ENCODE measurements at regions not wholly inside any gene's neighbourhood (a gene's known extent, or its start where the extent isn't known, plus 50 kb on each side); places are given as distances from the start of the nearest gene placed in this dataset.

- no peak for TF ChIP-seq RARB (CRISPR knock-in tag; IDR thresholded peaks at IDR 0.05)
- TF ChIP-seq ZNF565 (CRISPR knock-in tag; conservative IDR thresholded peaks at IDR 0.05; ENCODE audit: low read depth): no peak
- TF ChIP-seq SNAI2 (CRISPR knock-in tag; IDR thresholded peaks at IDR 0.05): no peak
- no peak for TF ChIP-seq ZFP3 (CRISPR knock-in tag; IDR thresholded peaks at IDR 0.05)
- no peak for TF ChIP-seq CSRNP3 (CRISPR knock-in tag; IDR thresholded peaks at IDR 0.05)
- no peak for TF ChIP-seq GLIS3 (CRISPR knock-in tag; IDR thresholded peaks at IDR 0.05)
- TF ChIP-seq PPARA (CRISPR knock-in tag; IDR thresholded peaks at IDR 0.05; ENCODE audit: borderline replicate concordance): no peak
- TF ChIP-seq ZFP30 (CRISPR knock-in tag; IDR thresholded peaks at IDR 0.05): no peak
- TF ChIP-seq ISL1 (CRISPR knock-in tag; IDR thresholded peaks at IDR 0.05): no peak
- no peak for TF ChIP-seq ZNF8 (CRISPR knock-in tag; IDR thresholded peaks at IDR 0.05)
- TF ChIP-seq TCF4 (CRISPR knock-in tag; IDR thresholded peaks at IDR 0.05; ENCODE audit: borderline replicate concordance): no peak
- no peak for TF ChIP-seq TSHZ2 (CRISPR knock-in tag; IDR thresholded peaks at IDR 0.05)
- TF ChIP-seq ZC3H10 (CRISPR knock-in tag; IDR thresholded peaks at IDR 0.05): no peak
- TF ChIP-seq CREB5 (CRISPR knock-in tag; IDR thresholded peaks at IDR 0.05; ENCODE audit: low read depth): no peak
- no peak for TF ChIP-seq ESRRG (CRISPR knock-in tag; IDR thresholded peaks at IDR 0.05)
- no peak for TF ChIP-seq ARNTL (CRISPR knock-in tag; IDR thresholded peaks at IDR 0.05; ENCODE audit: borderline replicate concordance, low read depth)
- TF ChIP-seq BACH2 (CRISPR knock-in tag; IDR thresholded peaks at IDR 0.05; ENCODE audit: borderline replicate concordance): no peak
- no peak for TF ChIP-seq POU6F1 (CRISPR knock-in tag; IDR thresholded peaks at IDR 0.05; ENCODE audit: borderline replicate concordance, low read depth)
- TF ChIP-seq ZNF70 (CRISPR knock-in tag; IDR thresholded peaks at IDR 0.05): no peak
Observed at GRCh38 chr11:82146789-82147188, 586.9 kb downstream of the FAM181B start.

GRCh38 chr11:82118946-82119345 is 614.7 kb downstream of the FAM181B start:
- no peak for TF ChIP-seq CSRNP3 (CRISPR knock-in tag; IDR thresholded peaks at IDR 0.05)
- no peak for TF ChIP-seq ZFP3 (CRISPR knock-in tag; IDR thresholded peaks at IDR 0.05)
- TF ChIP-seq ZC3H10 (CRISPR knock-in tag; IDR thresholded peaks at IDR 0.05): no peak
- no peak for TF ChIP-seq POU6F1 (CRISPR knock-in tag; IDR thresholded peaks at IDR 0.05; ENCODE audit: borderline replicate concordance, low read depth)
- TF ChIP-seq BACH2 (CRISPR knock-in tag; IDR thresholded peaks at IDR 0.05; ENCODE audit: borderline replicate concordance): no peak
- no peak for TF ChIP-seq ARNTL (CRISPR knock-in tag; IDR thresholded peaks at IDR 0.05; ENCODE audit: borderline replicate concordance, low read depth)
- TF ChIP-seq CREB5 (CRISPR knock-in tag; IDR thresholded peaks at IDR 0.05; ENCODE audit: low read depth): no peak
- no peak for TF ChIP-seq PPARA (CRISPR knock-in tag; IDR thresholded peaks at IDR 0.05; ENCODE audit: borderline replicate concordance)
- TF ChIP-seq ESRRG (CRISPR knock-in tag; IDR thresholded peaks at IDR 0.05): no peak
- TF ChIP-seq ZNF70 (CRISPR knock-in tag; IDR thresholded peaks at IDR 0.05): no peak
- no peak for TF ChIP-seq TCF4 (CRISPR knock-in tag; IDR thresholded peaks at IDR 0.05; ENCODE audit: borderline replicate concordance)
- no peak for TF ChIP-seq TOX (CRISPR knock-in tag; IDR thresholded peaks at IDR 0.05; ENCODE audit: borderline replicate concordance)
- no peak for TF ChIP-seq ISL1 (CRISPR knock-in tag; IDR thresholded peaks at IDR 0.05)
- no peak for TF ChIP-seq RARB (CRISPR knock-in tag; IDR thresholded peaks at IDR 0.05)
- no peak for TF ChIP-seq SNAI2 (CRISPR knock-in tag; IDR thresholded peaks at IDR 0.05)
- no peak for ATAC-seq

More at GRCh38 chr11:82146789-82147188, 586.9 kb downstream of the FAM181B start:
- ATAC-seq: no peak

Measured in SK-N-SH treated with all-trans-retinoic acid at 6 μM for 48 hours (cell line).